ENCODE measurements at regions not wholly inside any gene's neighbourhood (a gene's known extent, or its start where the extent isn't known, plus 50 kb on each side); places are given as distances from the start of the nearest gene placed in this dataset.

DNA sequence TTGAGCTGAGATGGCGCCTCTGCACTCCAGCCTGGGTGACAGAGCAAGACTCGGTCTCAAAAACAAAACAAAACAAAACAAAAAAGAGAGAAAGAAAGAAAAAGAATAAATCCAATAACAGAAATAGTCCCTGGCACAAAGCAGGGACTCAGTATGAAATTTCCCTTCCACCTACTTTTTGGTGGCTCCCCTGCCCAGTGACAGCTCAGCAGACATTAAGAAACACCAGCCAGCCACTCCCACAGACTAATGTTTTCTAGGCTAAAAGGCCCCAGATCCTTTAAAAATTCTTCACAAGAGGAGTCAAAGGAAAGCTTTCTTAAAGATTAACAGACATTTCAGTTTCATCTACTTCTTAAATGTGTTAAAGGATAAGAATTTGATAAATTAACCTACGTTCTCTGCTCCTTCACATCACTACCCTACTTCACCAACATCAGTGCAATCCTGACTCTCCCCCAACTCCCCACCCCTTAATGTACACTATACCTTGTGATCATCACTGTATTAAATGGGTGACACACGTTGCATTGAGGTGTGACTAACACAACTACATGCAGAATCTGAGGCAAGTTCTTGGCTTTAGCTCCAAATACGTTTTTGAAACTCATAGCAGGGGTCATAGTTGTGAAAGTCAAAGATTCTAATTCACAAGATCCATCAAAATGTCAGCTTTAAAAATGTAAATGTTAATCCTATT, 114.5 kb upstream of the CAV2 start:
- Histone ChIP-seq H3K27ac (ENCODE audit: low read length) (no peak overlapping the region), H3K4me3 (ENCODE audit: low read depth in 1 of 2, low read length in 2 of 2) (no peak overlapping the region), H3K4me1 (ENCODE audit: control insufficient read depth in 1 of 2, insufficient read depth in 2 of 2, low read length in 2 of 2) (no peaks in the 10 kb centered on the region), H3K36me3 (ENCODE audit: control insufficient read depth in 1 of 2, insufficient read depth in 2 of 2, low read length in 2 of 2) (no peaks in the 10 kb centered on the region), H3K9me3 (ENCODE audit: control insufficient read depth in 1 of 2, low read length in 2 of 2) (no peaks in the 10 kb centered on the region), H3K27me3 (ENCODE audit: low read depth, low read length) (no peaks in the 10 kb centered on the region)

DNA sequence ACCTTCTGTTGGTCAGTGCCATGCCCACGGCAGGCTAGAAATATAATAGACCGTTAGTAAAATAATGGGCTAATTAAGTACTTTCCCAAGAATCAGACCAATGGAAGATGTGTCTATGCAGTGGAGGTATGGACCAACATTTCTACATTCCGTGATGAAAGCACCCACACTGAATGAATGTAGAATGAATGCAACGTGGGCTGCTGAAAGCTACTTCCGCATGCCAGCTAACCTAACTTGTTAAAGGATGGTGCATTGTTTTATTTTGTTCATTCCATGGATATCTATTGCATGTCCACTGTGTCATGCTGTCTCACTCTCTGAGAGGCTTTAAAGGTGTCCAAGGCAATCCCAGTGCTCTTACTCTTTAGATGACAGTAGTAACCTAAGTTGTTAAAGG, 112.9 kb upstream of the CAV2 start:
- no peaks in the 10 kb centered on the region for H3K36me3 ChIP-seq (ENCODE audit: control insufficient read depth in 1 of 2, insufficient read depth in 2 of 2, low read length in 2 of 2)
- H3K4me1 ChIP-seq (ENCODE audit: control insufficient read depth in 1 of 2, insufficient read depth in 2 of 2, low read length in 2 of 2) = no peaks in the 10 kb centered on the region
- no peak overlapping the region for H3K4me3 ChIP-seq (ENCODE audit: low read depth in 1 of 2, low read length in 2 of 2)
- H3K27ac ChIP-seq (ENCODE audit: low read length) = no peak overlapping the region
- no peaks in the 10 kb centered on the region for H3K9me3 ChIP-seq (ENCODE audit: control insufficient read depth in 1 of 2, low read length in 2 of 2)
- no peaks in the 10 kb centered on the region for H3K27me3 ChIP-seq (ENCODE audit: low read depth, low read length)

DNA sequence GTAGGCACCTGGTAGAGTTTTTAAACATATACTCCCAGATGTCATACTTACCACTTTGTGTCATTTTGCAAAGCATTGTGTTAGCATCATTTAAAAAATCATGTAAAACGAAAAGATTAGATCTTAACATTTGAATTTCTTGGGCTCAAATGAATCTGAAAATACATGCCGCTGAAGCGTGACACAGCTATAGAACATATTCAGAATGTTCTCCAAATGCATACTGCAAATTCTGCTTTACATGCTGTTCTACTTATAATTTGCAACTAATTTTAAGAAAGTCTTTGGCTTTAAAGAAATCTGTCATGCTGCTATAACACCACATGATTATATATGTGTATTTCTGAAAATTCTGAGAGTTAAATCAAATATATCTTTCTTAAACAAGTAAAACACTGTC, 109.2 kb upstream of the CAV2 start:
- no peak overlapping the region for H3K4me3 ChIP-seq (ENCODE audit: low read depth in 1 of 2, low read length in 2 of 2)
- H3K36me3 ChIP-seq (ENCODE audit: control insufficient read depth in 1 of 2, insufficient read depth in 2 of 2, low read length in 2 of 2) = no peaks in the 10 kb centered on the region
- no peak overlapping the region for H3K27ac ChIP-seq (ENCODE audit: low read length)
- no peaks in the 10 kb centered on the region for H3K4me1 ChIP-seq (ENCODE audit: control insufficient read depth in 1 of 2, insufficient read depth in 2 of 2, low read length in 2 of 2)
- H3K27me3 ChIP-seq (ENCODE audit: low read depth, low read length) = no peaks in the 10 kb centered on the region
- H3K9me3 ChIP-seq (ENCODE audit: control insufficient read depth in 1 of 2, low read length in 2 of 2) = no peaks in the 10 kb centered on the region

DNA sequence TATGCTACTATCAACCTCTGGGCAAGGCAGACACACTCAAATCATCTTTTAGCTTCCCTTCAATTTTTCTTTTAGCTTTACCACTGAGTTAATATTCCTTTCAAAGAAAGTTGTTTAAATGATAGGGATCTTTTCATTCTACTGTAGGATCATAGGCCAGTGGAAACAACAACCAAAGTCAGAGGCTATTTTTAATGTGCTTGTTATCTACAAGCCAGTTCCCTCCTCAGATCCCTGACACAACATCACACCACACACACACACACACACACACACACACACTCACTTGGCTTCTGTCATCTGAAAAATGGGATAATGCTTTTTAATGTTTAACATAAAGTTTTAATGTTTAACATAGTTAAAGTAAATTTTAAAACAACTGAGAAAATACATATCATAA, 106.7 kb upstream of the CAV2 start:
- no peak overlapping the region for H3K4me3 ChIP-seq (ENCODE audit: low read depth in 1 of 2, low read length in 2 of 2)
- peaks cover 0 to under 1% of the 10 kb centered on the region in 2 donors for H3K9me3 ChIP-seq (ENCODE audit: control insufficient read depth in 1 of 2, low read length in 2 of 2)
- no peak overlapping the region for H3K27ac ChIP-seq (ENCODE audit: low read length)
- no peaks in the 10 kb centered on the region for H3K4me1 ChIP-seq (ENCODE audit: control insufficient read depth in 1 of 2, insufficient read depth in 2 of 2, low read length in 2 of 2)
- no peaks in the 10 kb centered on the region for H3K27me3 ChIP-seq (ENCODE audit: low read depth, low read length)
- no peaks in the 10 kb centered on the region for H3K36me3 ChIP-seq (ENCODE audit: control insufficient read depth in 1 of 2, insufficient read depth in 2 of 2, low read length in 2 of 2)

DNA sequence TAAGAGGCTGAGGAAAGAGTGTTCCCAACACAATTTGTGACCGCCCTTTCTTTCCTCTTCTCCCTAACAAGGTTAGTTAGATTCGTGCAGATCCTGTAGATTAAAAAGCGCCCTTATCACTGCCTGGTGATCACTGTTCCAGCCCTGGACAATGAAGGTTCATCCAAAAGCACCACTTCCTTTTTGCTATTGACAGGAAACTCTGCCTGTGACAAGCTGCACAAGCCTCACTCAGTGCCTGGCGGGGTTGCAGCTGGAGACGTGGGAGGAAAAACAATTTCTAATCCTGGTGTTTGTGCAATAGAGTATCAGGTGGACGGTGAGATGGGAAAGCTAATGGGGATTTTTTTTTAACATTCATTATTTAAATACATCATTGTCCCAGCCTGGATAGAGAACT, 105.9 kb upstream of the CAV2 start:
- Histone ChIP-seq H3K27ac (ENCODE audit: low read length) (no peak overlapping the region), H3K36me3 (ENCODE audit: control insufficient read depth in 1 of 2, insufficient read depth in 2 of 2, low read length in 2 of 2) (no peaks in the 10 kb centered on the region), H3K9me3 (ENCODE audit: control insufficient read depth in 1 of 2, low read length in 2 of 2) (peaks cover 0 to 5% of the 10 kb centered on the region in 2 donors), H3K27me3 (ENCODE audit: low read depth, low read length) (no peaks in the 10 kb centered on the region), H3K4me1 (ENCODE audit: control insufficient read depth in 1 of 2, insufficient read depth in 2 of 2, low read length in 2 of 2) (no peaks in the 10 kb centered on the region), H3K4me3 (ENCODE audit: low read depth in 1 of 2, low read length in 2 of 2) (no peak overlapping the region)

DNA sequence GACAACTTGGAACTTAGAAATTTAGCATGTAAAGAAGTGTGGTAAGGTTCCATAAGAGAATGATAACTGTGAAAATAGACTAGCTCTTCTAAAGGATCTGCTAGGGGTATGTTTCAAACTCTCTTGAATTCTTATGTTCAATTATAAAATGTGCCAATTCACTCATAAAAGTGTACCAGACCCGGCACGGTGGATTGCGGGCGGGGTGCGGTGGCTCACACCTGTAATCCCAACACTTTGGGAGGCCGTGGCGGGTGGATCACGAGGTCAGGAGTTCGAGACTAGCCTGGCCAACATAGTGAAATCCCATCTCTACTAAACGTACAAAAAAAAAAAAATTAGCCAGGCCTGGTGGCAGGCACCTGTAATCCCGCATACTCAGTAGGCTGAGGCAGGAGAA, 105.4 kb upstream of the CAV2 start:
- Histone ChIP-seq H3K27me3 (ENCODE audit: low read depth, low read length) (no peaks in the 10 kb centered on the region), H3K27ac (ENCODE audit: low read length) (no peak overlapping the region), H3K36me3 (ENCODE audit: control insufficient read depth in 1 of 2, insufficient read depth in 2 of 2, low read length in 2 of 2) (no peaks in the 10 kb centered on the region), H3K4me3 (ENCODE audit: low read depth in 1 of 2, low read length in 2 of 2) (no peak overlapping the region), H3K4me1 (ENCODE audit: control insufficient read depth in 1 of 2, insufficient read depth in 2 of 2, low read length in 2 of 2) (no peaks in the 10 kb centered on the region), H3K9me3 (ENCODE audit: control insufficient read depth in 1 of 2, low read length in 2 of 2) (peaks cover 0 to 5% of the 10 kb centered on the region in 2 donors)

DNA sequence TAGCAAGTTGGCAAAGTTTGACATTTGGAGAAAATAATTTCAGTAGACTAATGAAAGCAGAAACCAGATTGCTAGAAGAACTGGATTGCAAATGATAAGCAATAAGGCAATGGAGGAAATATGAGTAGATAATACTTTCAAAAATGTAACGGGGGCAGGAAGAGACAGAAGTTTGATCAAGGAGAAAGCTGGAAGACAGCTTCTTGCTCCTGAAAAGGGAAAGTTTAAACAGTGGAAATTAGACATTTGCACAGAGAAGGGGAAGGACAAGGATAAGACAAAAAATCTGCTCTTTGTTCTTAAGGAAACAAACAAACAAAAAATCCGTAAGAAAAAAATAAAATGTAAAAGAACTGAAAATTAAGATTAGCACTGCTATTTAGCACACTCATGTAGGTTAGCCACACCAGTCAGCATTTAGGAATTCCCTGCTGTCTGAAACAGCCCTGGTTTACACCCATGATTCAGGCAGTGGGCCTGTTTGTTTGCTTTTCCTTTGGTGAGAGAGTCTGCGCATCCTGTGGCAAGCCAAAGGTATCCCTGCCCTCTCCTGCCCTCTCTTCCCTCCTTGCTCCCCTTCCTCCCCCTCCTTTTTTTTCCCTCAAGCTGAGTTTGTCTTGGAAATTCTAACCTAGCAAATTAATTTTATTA, 104.3 kb upstream of the CAV2 start:
- H3K27ac ChIP-seq (ENCODE audit: low read length) = no peak overlapping the region
- no peaks in the 10 kb centered on the region for H3K27me3 ChIP-seq (ENCODE audit: low read depth, low read length)
- H3K4me3 ChIP-seq (ENCODE audit: low read depth in 1 of 2, low read length in 2 of 2) = no peak overlapping the region
- no peaks in the 10 kb centered on the region for H3K4me1 ChIP-seq (ENCODE audit: control insufficient read depth in 1 of 2, insufficient read depth in 2 of 2, low read length in 2 of 2)
- H3K36me3 ChIP-seq (ENCODE audit: control insufficient read depth in 1 of 2, insufficient read depth in 2 of 2, low read length in 2 of 2) = no peaks in the 10 kb centered on the region
- peaks cover 0 to 5% of the 10 kb centered on the region in 2 donors for H3K9me3 ChIP-seq (ENCODE audit: control insufficient read depth in 1 of 2, low read length in 2 of 2)

DNA sequence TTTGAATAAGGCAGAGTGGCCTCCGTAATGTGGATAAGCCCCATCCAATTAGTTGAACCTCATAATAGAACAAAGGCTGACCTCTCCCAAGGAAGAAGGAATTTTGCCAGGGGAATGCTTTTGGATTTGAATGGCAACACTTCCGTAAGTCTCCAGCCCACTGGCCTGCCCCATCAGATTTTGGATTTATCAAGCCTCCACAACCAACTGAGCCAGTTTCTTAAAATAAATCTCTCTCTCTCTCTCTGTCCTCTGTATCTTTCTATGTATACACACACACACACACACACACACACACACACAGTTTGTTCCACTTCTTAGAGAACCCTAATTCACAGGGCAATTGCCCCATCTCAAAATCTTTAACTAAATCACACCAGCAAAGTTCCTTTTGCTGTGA, 100.9 kb upstream of the CAV2 start:
- H3K27me3 ChIP-seq (ENCODE audit: low read depth, low read length) = no peaks in the 10 kb centered on the region
- no peaks in the 10 kb centered on the region for H3K4me1 ChIP-seq (ENCODE audit: control insufficient read depth in 1 of 2, insufficient read depth in 2 of 2, low read length in 2 of 2)
- H3K9me3 ChIP-seq (ENCODE audit: control insufficient read depth in 1 of 2, low read length in 2 of 2) = peaks cover 0 to 5% of the 10 kb centered on the region in 2 donors
- H3K27ac ChIP-seq (ENCODE audit: low read length) = no peak overlapping the region
- H3K36me3 ChIP-seq (ENCODE audit: control insufficient read depth in 1 of 2, insufficient read depth in 2 of 2, low read length in 2 of 2) = no peaks in the 10 kb centered on the region
- H3K4me3 ChIP-seq (ENCODE audit: low read depth in 1 of 2, low read length in 2 of 2) = no peak overlapping the region

DNA sequence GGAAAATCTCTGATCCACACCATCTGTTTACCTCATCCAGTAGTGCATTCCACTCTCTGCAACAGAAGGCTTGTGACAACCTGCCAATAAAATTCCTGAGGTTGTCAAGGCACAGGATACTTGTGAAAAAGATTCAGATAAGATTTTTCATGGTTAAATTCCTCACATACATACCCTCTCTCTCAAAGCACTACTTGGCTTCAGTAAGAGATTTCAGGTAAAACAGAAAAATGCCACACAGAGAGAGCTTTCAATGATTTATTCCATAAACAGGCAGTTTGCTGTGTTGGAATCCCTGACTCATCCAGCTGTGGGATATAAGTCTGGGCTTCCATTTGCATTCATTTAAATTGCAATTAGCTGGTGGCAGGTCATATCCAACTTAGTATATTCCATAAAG, 99.7 kb upstream of the CAV2 start:
- H3K4me3 ChIP-seq (ENCODE audit: low read depth in 1 of 2, low read length in 2 of 2) = no peak overlapping the region
- H3K27me3 ChIP-seq (ENCODE audit: low read depth, low read length) = no peaks in the 10 kb centered on the region
- H3K4me1 ChIP-seq (ENCODE audit: control insufficient read depth in 1 of 2, insufficient read depth in 2 of 2, low read length in 2 of 2) = no peaks in the 10 kb centered on the region
- no peak overlapping the region for H3K27ac ChIP-seq (ENCODE audit: low read length)
- H3K36me3 ChIP-seq (ENCODE audit: control insufficient read depth in 1 of 2, insufficient read depth in 2 of 2, low read length in 2 of 2) = no peaks in the 10 kb centered on the region
- H3K9me3 ChIP-seq (ENCODE audit: control insufficient read depth in 1 of 2, low read length in 2 of 2) = peaks cover 0 to 5% of the 10 kb centered on the region in 2 donors

DNA sequence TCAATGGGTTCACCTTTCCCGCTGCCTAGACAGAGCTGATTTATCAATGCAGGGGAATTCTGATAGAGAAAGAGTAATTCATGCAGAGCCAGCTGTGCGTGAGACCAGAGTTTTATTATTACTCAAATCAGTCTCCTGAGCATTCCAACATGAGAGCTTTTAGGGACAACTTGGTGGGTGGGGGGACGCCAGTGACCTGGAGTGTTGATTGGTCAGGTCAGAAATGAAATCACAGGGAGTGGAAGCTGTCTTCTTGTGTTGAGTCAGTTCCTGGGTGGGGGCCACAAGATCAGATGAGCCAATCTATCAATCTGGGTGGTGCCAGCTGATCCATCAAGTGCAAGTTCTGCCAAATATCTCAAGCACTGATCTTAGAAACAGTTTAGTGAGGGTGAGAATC, 99.0 kb upstream of the CAV2 start:
- H3K9me3 ChIP-seq (ENCODE audit: control insufficient read depth in 1 of 2, low read length in 2 of 2) = peaks cover 0 to 5% of the 10 kb centered on the region in 2 donors
- H3K4me1 ChIP-seq (ENCODE audit: control insufficient read depth in 1 of 2, insufficient read depth in 2 of 2, low read length in 2 of 2) = no peaks in the 10 kb centered on the region
- no peak overlapping the region for H3K27ac ChIP-seq (ENCODE audit: low read length)
- H3K27me3 ChIP-seq (ENCODE audit: low read depth, low read length) = no peaks in the 10 kb centered on the region
- H3K36me3 ChIP-seq (ENCODE audit: control insufficient read depth in 1 of 2, insufficient read depth in 2 of 2, low read length in 2 of 2) = no peaks in the 10 kb centered on the region
- H3K4me3 ChIP-seq (ENCODE audit: low read depth in 1 of 2, low read length in 2 of 2) = no peak overlapping the region

DNA sequence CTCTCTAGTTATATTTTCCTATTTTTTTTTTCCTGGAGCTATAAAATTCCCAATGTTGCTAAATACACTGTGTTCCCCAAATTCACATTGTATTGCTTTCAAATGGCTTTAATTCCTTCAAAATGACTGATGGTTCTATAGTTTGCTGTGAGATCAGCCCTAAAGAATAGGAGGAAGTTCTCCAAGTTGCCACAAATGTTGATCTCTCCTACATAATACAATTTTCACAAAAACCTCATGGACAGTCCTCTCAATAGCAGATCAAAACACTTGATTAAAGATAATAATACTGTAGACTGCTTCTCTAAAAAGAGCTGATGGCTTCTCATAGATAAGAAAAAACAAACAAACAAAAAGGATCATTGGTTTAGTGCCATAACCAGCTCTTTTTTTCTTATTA, 97.8 kb upstream of the CAV2 start:
- Histone ChIP-seq H3K4me3 (ENCODE audit: low read depth in 1 of 2, low read length in 2 of 2) (no peak overlapping the region), H3K27ac (ENCODE audit: low read length) (no peak overlapping the region), H3K4me1 (ENCODE audit: control insufficient read depth in 1 of 2, insufficient read depth in 2 of 2, low read length in 2 of 2) (no peaks in the 10 kb centered on the region), H3K9me3 (ENCODE audit: control insufficient read depth in 1 of 2, low read length in 2 of 2) (peaks cover 0 to 5% of the 10 kb centered on the region in 2 donors), H3K36me3 (ENCODE audit: control insufficient read depth in 1 of 2, insufficient read depth in 2 of 2, low read length in 2 of 2) (no peaks in the 10 kb centered on the region), H3K27me3 (ENCODE audit: low read depth, low read length) (no peaks in the 10 kb centered on the region)

DNA sequence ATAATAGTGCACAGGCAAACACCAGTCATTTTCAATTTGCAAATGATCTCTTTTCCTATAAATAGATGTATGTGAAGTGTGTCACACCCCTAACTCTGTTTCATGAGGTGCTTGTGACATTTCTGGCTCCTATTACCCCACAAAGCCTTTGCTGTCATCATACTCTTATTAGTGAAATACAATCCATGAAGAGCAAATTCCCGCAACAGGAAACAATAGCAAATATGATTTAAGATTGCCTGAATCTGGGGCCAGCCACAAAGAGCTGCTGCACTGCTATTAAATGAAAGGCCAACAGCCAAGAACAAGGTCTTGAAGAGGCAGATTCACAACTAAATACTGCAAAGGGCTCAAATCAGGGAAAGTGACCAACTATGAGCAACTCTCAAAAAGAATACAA, 96.3 kb upstream of the CAV2 start:
- Histone ChIP-seq H3K27ac (ENCODE audit: low read length) (no peak overlapping the region), H3K9me3 (ENCODE audit: control insufficient read depth in 1 of 2, low read length in 2 of 2) (peaks cover 0 to under 1% of the 10 kb centered on the region in 2 donors), H3K27me3 (ENCODE audit: low read depth, low read length) (no peaks in the 10 kb centered on the region), H3K36me3 (ENCODE audit: control insufficient read depth in 1 of 2, insufficient read depth in 2 of 2, low read length in 2 of 2) (no peaks in the 10 kb centered on the region), H3K4me3 (ENCODE audit: low read depth in 1 of 2, low read length in 2 of 2) (no peak overlapping the region), H3K4me1 (ENCODE audit: control insufficient read depth in 1 of 2, insufficient read depth in 2 of 2, low read length in 2 of 2) (no peaks in the 10 kb centered on the region)
